ENCODE measurements at regions not wholly inside any gene's neighbourhood (a gene's known extent, or its start where the extent isn't known, plus 50 kb on each side); places are given as distances from the start of the nearest gene placed in this dataset.

DNA sequence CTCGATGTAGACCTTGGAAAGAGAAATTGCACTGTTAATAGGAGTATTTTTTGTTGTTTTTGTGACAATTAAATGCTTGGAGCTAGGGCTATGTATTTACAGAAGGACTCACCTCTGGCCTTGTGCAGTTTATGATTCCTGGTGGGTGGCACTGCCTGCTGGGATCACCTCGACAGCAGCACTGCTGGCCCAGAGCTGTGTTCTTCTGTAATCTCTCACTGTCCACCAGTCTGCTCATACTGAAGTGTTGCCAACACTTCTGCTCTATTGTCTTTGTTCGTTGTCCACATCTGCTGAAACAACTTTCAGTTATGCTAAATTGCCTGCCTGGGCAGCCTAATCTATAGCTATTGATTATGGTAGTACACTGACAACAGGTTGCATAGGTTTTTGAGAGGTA is 194.4 kb upstream of the ANK2 start:
- TF ChIP-seq, protein P1, sequence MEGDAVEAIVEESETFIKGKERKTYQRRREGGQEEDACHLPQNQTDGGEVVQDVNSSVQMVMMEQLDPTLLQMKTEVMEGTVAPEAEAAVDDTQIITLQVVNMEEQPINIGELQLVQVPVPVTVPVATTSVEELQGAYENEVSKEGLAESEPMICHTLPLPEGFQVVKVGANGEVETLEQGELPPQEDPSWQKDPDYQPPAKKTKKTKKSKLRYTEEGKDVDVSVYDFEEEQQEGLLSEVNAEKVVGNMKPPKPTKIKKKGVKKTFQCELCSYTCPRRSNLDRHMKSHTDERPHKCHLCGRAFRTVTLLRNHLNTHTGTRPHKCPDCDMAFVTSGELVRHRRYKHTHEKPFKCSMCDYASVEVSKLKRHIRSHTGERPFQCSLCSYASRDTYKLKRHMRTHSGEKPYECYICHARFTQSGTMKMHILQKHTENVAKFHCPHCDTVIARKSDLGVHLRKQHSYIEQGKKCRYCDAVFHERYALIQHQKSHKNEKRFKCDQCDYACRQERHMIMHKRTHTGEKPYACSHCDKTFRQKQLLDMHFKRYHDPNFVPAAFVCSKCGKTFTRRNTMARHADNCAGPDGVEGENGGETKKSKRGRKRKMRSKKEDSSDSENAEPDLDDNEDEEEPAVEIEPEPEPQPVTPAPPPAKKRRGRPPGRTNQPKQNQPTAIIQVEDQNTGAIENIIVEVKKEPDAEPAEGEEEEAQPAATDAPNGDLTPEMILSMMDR (IDR thresholded peaks at IDR 0.05): no peak
- TF ChIP-seq POLR2A (IDR thresholded peaks at IDR 0.05): no peak

Data from adrenal gland (tissue), 5 donors.